ENCODE measurements at regions not wholly inside any gene's neighbourhood (a gene's known extent, or its start where the extent isn't known, plus 50 kb on each side); places are given as distances from the start of the nearest gene placed in this dataset.

- TF ChIP-seq CTCF (IDR thresholded peaks at IDR 0.05) (no peak), POLR2A (IDR thresholded peaks at IDR 0.05) (no peak)
These were observed 104.3 kb upstream of the EOMES start for GRCh38 chr3:27826448-27826847.
